ENCODE measurements at regions not wholly inside any gene's neighbourhood (a gene's known extent, or its start where the extent isn't known, plus 50 kb on each side); places are given as distances from the start of the nearest gene placed in this dataset.

DNA sequence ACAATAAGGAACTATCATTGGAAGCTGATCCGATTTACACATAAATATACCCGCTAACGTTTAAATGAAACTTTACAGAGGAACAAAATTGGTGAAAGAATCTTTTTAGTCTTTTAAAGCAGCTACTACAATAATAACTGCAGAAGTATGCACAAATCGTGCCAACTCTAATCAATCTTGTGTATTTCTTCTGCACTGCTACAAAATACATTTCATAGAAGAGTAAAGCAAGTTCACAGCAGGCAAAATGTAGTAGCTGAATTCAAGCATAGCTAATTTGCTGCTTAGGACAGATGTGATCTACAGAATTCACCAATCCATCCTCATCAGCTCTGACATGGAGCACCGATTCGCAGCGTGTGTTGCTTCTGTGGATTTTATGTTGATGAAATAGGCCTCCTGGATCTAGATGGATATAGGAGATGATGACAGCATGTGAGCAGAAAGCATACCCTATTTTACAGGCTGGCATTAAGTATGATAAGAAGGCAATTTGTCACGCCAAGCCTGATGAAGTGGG, 367.3 kb upstream of the FGF13 start:
- DNase-seq = no peak

DNA sequence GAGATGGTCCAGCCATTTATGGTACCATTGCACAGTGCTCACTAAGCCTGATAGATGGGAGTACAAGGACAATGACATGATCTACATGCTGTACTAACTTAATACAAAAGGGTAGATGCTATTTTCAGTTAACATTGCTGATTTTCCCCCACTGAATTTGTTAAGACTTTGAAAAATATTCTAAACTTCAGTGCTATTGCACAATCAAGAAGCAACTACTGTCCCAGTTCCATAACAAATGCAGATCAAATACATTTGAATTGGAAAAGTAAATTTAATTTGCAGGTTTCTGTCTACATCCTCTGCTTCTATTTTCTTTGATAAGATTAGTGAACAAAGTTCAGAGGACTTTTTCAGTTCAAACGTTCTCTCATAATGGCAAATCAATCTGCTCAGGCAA, 366.8 kb upstream of the FGF13 start:
- in situ Hi-C loops (cut with MboI; ENCODE audit: low pct_ligation_motif_present in 1 of 4, low pct_unique_long_range_greater_than_20kb in 1 of 4, low sequenced_read_pairs in 3 of 4) = no loop called here
- no peaks in the 10 kb centered on the region for H3K4me1 ChIP-seq
- H3K36me3 ChIP-seq = no peaks in the 10 kb centered on the region
- intact Hi-C loops (cut with DNase I; ENCODE audit: low total_unique reads) = no loop called here
- H3K27ac ChIP-seq = no peak overlapping the region
- H3K9me3 ChIP-seq = no peaks in the 10 kb centered on the region
- no peaks in the 10 kb centered on the region for H3K27me3 ChIP-seq
- DNase-seq = no peak
- WGBS, 2 donors (ENCODE audit: low coverage in 1 of 2) = 26% methylated on average over 1 of the region's 1 CpG; no CpG with 5 or more reads in 1 of the 2 donors
- no peak for TF ChIP-seq POLR2AphosphoS5 (IDR thresholded peaks at IDR 0.05)
- TF ChIP-seq CTCF (IDR thresholded peaks at IDR 0.05) = no peak
- no peak overlapping the region for H3K4me3 ChIP-seq

More for the DNA sequence above, 367.3 kb upstream of the FGF13 start:
- Histone ChIP-seq H3K4me1 (no peaks in the 10 kb centered on the region), H3K4me3 (no peak overlapping the region), H3K27me3 (no peaks in the 10 kb centered on the region), H3K9me3 (no peaks in the 10 kb centered on the region), H3K27ac (no peak overlapping the region), H3K36me3 (no peaks in the 10 kb centered on the region)
- in situ Hi-C loops (cut with MboI; ENCODE audit: low pct_ligation_motif_present in 1 of 4, low pct_unique_long_range_greater_than_20kb in 1 of 4, low sequenced_read_pairs in 3 of 4) (no loop called here), intact Hi-C loops (cut with DNase I; ENCODE audit: low total_unique reads) (no loop called here)
- TF ChIP-seq POLR2A (IDR thresholded peaks at IDR 0.05) (no peak), POLR2AphosphoS5 (IDR thresholded peaks at IDR 0.05) (no peak), EP300 (IDR thresholded peaks at IDR 0.05; ENCODE audit: low read depth) (no peak), CTCF (IDR thresholded peaks at IDR 0.05) (no peak)
- WGBS, 2 donors (ENCODE audit: low coverage in 1 of 2) = 64 to 76% methylated on average over 3 to 8 of the region's 8 CpGs

GRCh38 chrX:139077281-139078250, 366.0 kb upstream of the FGF13 start:
- Histone ChIP-seq H3K9me3 (no peaks in the 10 kb centered on the region), H3K36me3 (no peaks in the 10 kb centered on the region), H3K27me3 (no peaks in the 10 kb centered on the region), H3K4me3 (no peak overlapping the region), H3K27ac (no peak overlapping the region), H3K4me1 (no peaks in the 10 kb centered on the region)
- no peak for DNase-seq
- no peak for TF ChIP-seq CTCF (IDR thresholded peaks at IDR 0.05)
- TF ChIP-seq POLR2A (IDR thresholded peaks at IDR 0.05) = no peak
- no peak for TF ChIP-seq POLR2AphosphoS5 (IDR thresholded peaks at IDR 0.05)
- in situ Hi-C loops (cut with MboI; ENCODE audit: low pct_ligation_motif_present in 1 of 4, low pct_unique_long_range_greater_than_20kb in 1 of 4, low sequenced_read_pairs in 3 of 4) (no loop called here), intact Hi-C loops (cut with DNase I; ENCODE audit: low total_unique reads) (no loop called here)
- 39 to 43% methylated on average over 2 to 5 of the region's 5 CpGs for WGBS, 2 donors (ENCODE audit: low coverage in 1 of 2)

GRCh38 chrX:139063364-139063763, 351.8 kb upstream of the FGF13 start:
- 29 to 34% methylated on average over 2 of the region's 2 CpGs for WGBS, 2 donors (ENCODE audit: low coverage in 1 of 2)
- DNase-seq = no peak
- Histone ChIP-seq H3K36me3 (no peaks in the 10 kb centered on the region), H3K9me3 (no peaks in the 10 kb centered on the region), H3K4me3 (no peak overlapping the region), H3K4me1 (no peaks in the 10 kb centered on the region), H3K27me3 (no peaks in the 10 kb centered on the region), H3K27ac (no peak overlapping the region)
- no peak for TF ChIP-seq CTCF (IDR thresholded peaks at IDR 0.05)
- no peak for TF ChIP-seq EP300 (IDR thresholded peaks at IDR 0.05; ENCODE audit: low read depth)
- no peak for TF ChIP-seq POLR2AphosphoS5 (IDR thresholded peaks at IDR 0.05)
- TF ChIP-seq POLR2A (IDR thresholded peaks at IDR 0.05) = no peak
- intact Hi-C loops (cut with DNase I; ENCODE audit: low total_unique reads) = no loop called here
- in situ Hi-C loops (cut with MboI; ENCODE audit: low pct_ligation_motif_present in 1 of 4, low pct_unique_long_range_greater_than_20kb in 1 of 4, low sequenced_read_pairs in 3 of 4) = no loop called here

All from transverse colon (tissue), 4 donors.